ENCODE measurements at regions not wholly inside any gene's neighbourhood (a gene's known extent, or its start where the extent isn't known, plus 50 kb on each side); places are given as distances from the start of the nearest gene placed in this dataset.

GRCh38 chr16:86925067-86925791 is 346.9 kb downstream of the FOXL1 start:
- DNase-seq (ENCODE audit: low read depth in 1 of 2, low spot score in 1 of 2), result no peak
- WGBS (ENCODE audit: missing lambda C conversion rate), result 81% methylated on average over 18 of the region's 18 CpGs
- TF ChIP-seq RNF2 (IDR thresholded peaks at IDR 0.05; ENCODE audit: borderline replicate concordance, low read depth) (no peak), RAD21 (conservative IDR thresholded peaks at IDR 0.05 in 1 of 2, IDR thresholded peaks at IDR 0.05 in 1 of 2) (no peak), MYC (IDR thresholded peaks at IDR 0.05; ENCODE audit: borderline replicate concordance, low read length) (no peak), JUNB (IDR thresholded peaks at IDR 0.05) (no peak), MAX (IDR thresholded peaks at IDR 0.05) (no peak), SREBF2 (IDR thresholded peaks at IDR 0.05) (no peak), POLR2A (IDR thresholded peaks at IDR 0.05; ENCODE audit: low read length) (no peak), EP300 (IDR thresholded peaks at IDR 0.05) (no peak), BCL3 (IDR thresholded peaks at IDR 0.05) (no peak)
- no peak overlapping the region for H3K4me3 ChIP-seq
- no peak overlapping the region for H3K27ac ChIP-seq
- no peak for FAIRE-seq
- ATAC-seq, result peak in 1 of 2 experiments; percentile 27; a peak in 1 of 6 replicates
- CTCF ChIA-PET, result interaction anchor here (1.5 kb wide), 1 partner anchor 9 kb away, joined by 4 read pairs; no protein-coding TSS in a partner anchor
- H3K9me3 ChIP-seq, result peaks cover 12% of the 10 kb centered on the region
- peak overlapping the region; percentile 3; the same call in 1 of the 3 replicates for H3K4me2 ChIP-seq
- POLR2A ChIA-PET, result no interaction called here
- peaks cover 5% of the 10 kb centered on the region; the same call in 2 of the 3 replicates for H3K4me1 ChIP-seq

- no peak overlapping the region for H3K27ac ChIP-seq
- WGBS (ENCODE audit: missing lambda C conversion rate), result 74% methylated on average over 27 of the region's 30 CpGs
- TF ChIP-seq MAFK (IDR thresholded peaks at IDR 0.05; ENCODE audit: partially characterized antibody), result peak; percentile 72
- TF ChIP-seq FOSL2 (IDR thresholded peaks at IDR 0.05), result no peak
- no peak for TF ChIP-seq FOSL2 (CRISPR knock-in tag; IDR thresholded peaks at IDR 0.05)
- DNase-seq (ENCODE audit: low read depth in 1 of 2, low spot score in 1 of 2) (no peak), ATAC-seq (no peak), FAIRE-seq (no peak)
- no peak overlapping the region for H3K4me2 ChIP-seq
- POLR2A ChIA-PET, result no interaction called here
- H3K9me3 ChIP-seq, result 0 out of 3 replicates have a peak, but pooled peaks cover 5% of the 10 kb centered on the region
- CTCF ChIA-PET, result no interaction called here
- H3K4me1 ChIP-seq, result peaks cover 5% of the 10 kb centered on the region; the same call in 2 of the 3 replicates
- no peak overlapping the region for H3K4me3 ChIP-seq
Measured at GRCh38 chr16:86926181-86927094, 348.1 kb downstream of the FOXL1 start.

GRCh38 chr16:86927699-86928098 is 349.4 kb downstream of the FOXL1 start:
- Histone ChIP-seq H3K4me3 (no peak overlapping the region), H3K4me2 (no peak overlapping the region), H3K27ac (no peak overlapping the region), H3K4me1 (peaks cover 5% of the 10 kb centered on the region; the same call in 2 of the 3 replicates), H3K9me3 (no peaks in the 10 kb centered on the region)
- ChIA-PET CTCF (no interaction called here), POLR2A (no interaction called here)
- FAIRE-seq (no peak), DNase-seq (ENCODE audit: low read depth in 1 of 2, low spot score in 1 of 2) (no peak), ATAC-seq (no peak)
- WGBS (ENCODE audit: missing lambda C conversion rate), result 67% methylated on average over 3 of the region's 3 CpGs
- TF ChIP-seq RAD21 (conservative IDR thresholded peaks at IDR 0.05 in 1 of 2, IDR thresholded peaks at IDR 0.05 in 1 of 2) (no peak), MAZ (IDR thresholded peaks at IDR 0.05; ENCODE audit: borderline replicate concordance, low read depth, low read length) (no peak), HOXA7 (CRISPR knock-in tag; IDR thresholded peaks at IDR 0.05) (no peak), ATOH8 (CRISPR knock-in tag; IDR thresholded peaks at IDR 0.05; ENCODE audit: low read depth) (no peak), HEYL (CRISPR knock-in tag; IDR thresholded peaks at IDR 0.05) (no peak), RARB (CRISPR knock-in tag; IDR thresholded peaks at IDR 0.05) (no peak), FOXS1 (CRISPR knock-in tag; IDR thresholded peaks at IDR 0.05) (no peak), ESRRA (IDR thresholded peaks at IDR 0.05; ENCODE audit: borderline replicate concordance, low read length) (no peak), MAX (IDR thresholded peaks at IDR 0.05) (no peak)

All from A549 (cell line).